SK-MEL-5 (cell line): ENCODE measurements at regions not wholly inside any gene's neighbourhood (a gene's known extent, or its start where the extent isn't known, plus 50 kb on each side); places are given as distances from the start of the nearest gene placed in this dataset.

ENCODE experiments used
- DNase-seq: peaks from one replicate; pipeline ENCODE4 v3.0.0-alpha.2; 2016; ENCODE audit warnings: low read depth, low spot score
- in situ Hi-C: cut with HindIII; loops from 2 replicates; pipeline ENCODE4 v1.10.0; 2016; ENCODE audit warnings: low sequenced_read_pairs, high pct_unique_total_duplicates, low pct_unique_long_range_greater_than_20kb
- small RNA-seq, 2 experiments: library from RNA; depleted of rRNA; stranded (forward); fragments of <200 nt; gene quantifications; one replicate each; pipeline ENCODE3, GENCODE V24; 2014

GRCh38 chr3:71849681-71850080 lies 64.7 kb upstream of the PROK2 start:
- in situ Hi-C loops: no loop called here
- DNase-seq: no peak

- DNase-seq: no peak
- in situ Hi-C loops: no loop called here
Observed at GRCh38 chr3:71847794-71848193, 62.8 kb upstream of the PROK2 start.

DNA sequence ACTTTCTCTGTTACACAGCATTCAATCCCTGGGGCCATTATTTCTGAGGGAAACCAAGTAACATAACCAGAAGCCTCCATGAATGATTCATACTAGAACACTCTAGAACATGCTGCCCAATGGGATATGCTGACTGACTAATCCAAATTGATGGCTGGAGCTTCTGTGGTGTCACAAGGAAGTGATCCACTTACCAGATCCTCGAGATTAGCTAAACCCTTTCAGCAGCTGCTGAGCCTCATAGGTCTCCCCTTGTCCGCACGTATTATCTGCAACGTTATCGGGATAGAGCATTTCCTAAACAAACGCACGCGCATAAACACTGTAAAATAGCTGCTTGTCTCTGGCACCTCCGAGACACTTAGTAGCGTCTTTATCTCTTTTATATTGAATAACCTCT lies 61.2 kb upstream of the PROK2 start:
- DNase-seq: no peak

GRCh38 chr3:71843071-71843470 lies 58.1 kb upstream of the PROK2 start:
- in situ Hi-C loops: no loop called here
- no peak for DNase-seq

More for the DNA sequence above, 61.2 kb upstream of the PROK2 start:
- in situ Hi-C loops: no loop called here

DNA sequence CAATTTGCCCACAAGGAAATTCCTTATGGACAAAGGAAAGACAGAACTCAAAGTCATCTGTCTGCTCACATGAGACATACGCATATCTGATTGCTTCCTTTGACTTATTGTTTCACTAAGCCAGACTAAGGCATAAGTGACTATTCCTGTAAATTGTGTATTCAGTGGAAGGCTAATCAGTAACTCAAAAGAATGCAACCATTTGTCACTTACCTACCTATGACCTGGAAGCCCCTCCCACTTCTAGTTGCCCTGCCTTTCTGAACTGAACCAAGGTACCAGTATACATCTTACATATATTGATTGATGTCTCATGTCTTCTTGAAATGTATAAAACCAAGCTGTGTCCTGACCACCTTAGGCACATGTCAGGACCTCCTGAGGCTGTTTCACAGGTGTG lies 53.5 kb upstream of the PROK2 start:
- peak; percentile 43 for DNase-seq
- in situ Hi-C loops: no loop called here

Small RNA genes in the stretch of these regions (small RNA-seq; reads per million reads assigned to genes)
- gene AC104435.1 (0 to 0.05 reads per million in 2 experiments), gene AC105265.1 (0 reads per million in 2 experiments), gene RNA5SP136 (0 to 0.05 reads per million in 2 experiments), gene RNU1-62P (0 to 0.10 reads per million in 2 experiments), gene UBE2Q2P9 (0 reads per million in 2 experiments)
